Posterior vena cava (tissue), 2 donors: ENCODE measurements at regions not wholly inside any gene's neighbourhood (a gene's known extent, or its start where the extent isn't known, plus 50 kb on each side); places are given as distances from the start of the nearest gene placed in this dataset.

Experiments used
- DNase-seq: peaks from one replicate; pipeline ENCODE4 v3.0.0-alpha.2; 2020; ENCODE audit warnings: low spot score
- intact Hi-C, 2 donors: fragments of 100-400 bp; cut with DNase I; formaldehyde crosslinking; loops; one replicate each; pipeline versions ENCODE4 v1.14.1 to v1.14.2; 2022 to 2023
- donor health status: DM: yes; HTN: yes; CAD: no.
- donor health status: DM: yes; HTN: yes; CAD: no.

DNA sequence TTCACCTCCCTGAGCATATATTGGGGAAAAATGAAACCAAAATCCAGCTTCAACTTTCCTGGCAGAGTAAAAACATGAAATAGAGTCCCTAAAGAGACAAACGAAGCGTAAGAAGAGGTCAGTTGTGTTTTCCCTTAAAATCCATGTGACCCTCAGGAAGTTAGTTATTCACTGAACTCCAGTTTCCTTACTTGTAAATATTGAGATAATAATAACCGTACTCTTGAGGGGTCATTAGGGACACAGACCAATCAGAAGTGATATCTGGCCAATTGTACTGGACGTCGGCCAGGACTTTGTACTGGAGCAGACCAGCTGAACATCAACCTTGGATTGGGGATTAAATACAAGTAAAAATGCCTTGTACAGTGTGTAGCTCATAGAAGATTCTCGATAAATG, 167.0 kb downstream of the GATA3 start:
- no peak for DNase-seq
- intact Hi-C loops = loop anchor here in 1 of 2 donors (2.0 kb wide), 1 partner anchor 51 kb away; no protein-coding TSS in a partner anchor

GRCh38 chr10:8224591-8224990, 170.1 kb downstream of the GATA3 start:
- intact Hi-C loops = no loop called here
- no peak for DNase-seq

GRCh38 chr10:8225187-8225586, 170.7 kb downstream of the GATA3 start:
- DNase-seq = no peak
- intact Hi-C loops = no loop called here

- intact Hi-C loops = no loop called here
- no peak for DNase-seq
Observed at GRCh38 chr10:8227246-8227645, 172.8 kb downstream of the GATA3 start.

GRCh38 chr10:8229153-8229552, 174.7 kb downstream of the GATA3 start:
- intact Hi-C loops = no loop called here
- no peak for DNase-seq

GRCh38 chr10:8230902-8231301, 176.4 kb downstream of the GATA3 start:
- no peak for DNase-seq
- intact Hi-C loops = no loop called here

GRCh38 chr10:8233049-8233448, 178.6 kb downstream of the GATA3 start:
- intact Hi-C loops = no loop called here
- DNase-seq = no peak

GRCh38 chr10:8233832-8234259, 179.4 kb downstream of the GATA3 start:
- DNase-seq = no peak

DNA sequence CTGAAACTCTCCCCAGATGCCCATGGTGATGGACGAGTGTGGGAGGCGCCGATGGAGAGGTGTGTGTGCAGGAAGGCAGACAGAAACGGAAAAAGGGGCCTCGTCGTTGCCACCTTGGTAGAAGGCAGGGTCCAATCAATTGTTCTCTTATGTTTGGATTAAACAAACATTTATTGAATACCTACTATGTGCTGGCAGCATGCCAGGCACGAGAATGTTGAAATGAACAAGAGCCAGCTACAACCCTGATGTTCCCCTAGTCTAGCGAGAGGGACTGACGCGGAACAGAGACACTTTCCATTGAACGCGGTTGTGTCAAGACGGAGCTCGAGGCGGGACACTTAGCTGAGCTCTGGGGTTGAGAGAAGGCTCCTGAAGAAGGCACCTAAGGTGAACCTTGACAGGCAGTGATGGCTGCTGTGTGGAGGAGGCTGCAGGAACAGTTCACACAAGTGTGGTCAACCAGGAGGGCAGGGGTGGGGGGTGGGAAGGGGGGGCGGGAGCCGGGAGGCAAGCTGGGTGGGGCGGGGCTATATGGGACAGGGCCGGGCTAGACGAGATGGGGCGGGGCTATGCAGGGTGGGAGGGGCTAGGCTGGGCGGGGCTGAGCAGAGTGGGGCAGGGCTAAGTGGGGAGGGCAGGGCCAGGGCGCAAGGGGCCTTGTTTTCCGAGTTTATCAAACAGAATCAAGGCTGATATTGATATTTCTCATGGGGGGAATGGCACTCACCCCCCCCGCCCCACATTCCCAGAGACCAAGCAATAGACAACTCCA, 181.0 kb downstream of the GATA3 start:
- intact Hi-C loops = no loop called here
- no peak for DNase-seq

More at GRCh38 chr10:8233832-8234259, 179.4 kb downstream of the GATA3 start:
- intact Hi-C loops = no loop called here

DNA sequence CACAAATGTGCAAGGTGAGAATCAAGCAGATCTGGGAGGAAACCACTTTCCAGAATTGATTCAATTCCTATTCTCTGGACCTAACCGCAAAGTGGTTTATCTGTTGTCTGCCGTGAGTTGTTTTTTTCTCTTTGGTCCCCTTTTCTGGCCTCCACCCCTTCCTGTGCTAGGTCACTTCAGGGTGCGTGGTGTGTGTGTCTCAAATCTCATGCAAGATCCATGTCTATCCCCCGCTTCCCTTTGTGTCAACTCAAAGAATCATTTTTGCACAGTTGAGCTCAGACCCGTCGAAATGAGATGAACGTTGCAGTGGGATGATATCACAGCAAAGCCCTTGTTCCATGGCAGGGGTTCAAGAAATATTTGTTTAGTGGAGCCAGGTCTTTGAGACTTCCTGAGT, 184.5 kb downstream of the GATA3 start:
- no peak for DNase-seq
- intact Hi-C loops = no loop called here

DNA sequence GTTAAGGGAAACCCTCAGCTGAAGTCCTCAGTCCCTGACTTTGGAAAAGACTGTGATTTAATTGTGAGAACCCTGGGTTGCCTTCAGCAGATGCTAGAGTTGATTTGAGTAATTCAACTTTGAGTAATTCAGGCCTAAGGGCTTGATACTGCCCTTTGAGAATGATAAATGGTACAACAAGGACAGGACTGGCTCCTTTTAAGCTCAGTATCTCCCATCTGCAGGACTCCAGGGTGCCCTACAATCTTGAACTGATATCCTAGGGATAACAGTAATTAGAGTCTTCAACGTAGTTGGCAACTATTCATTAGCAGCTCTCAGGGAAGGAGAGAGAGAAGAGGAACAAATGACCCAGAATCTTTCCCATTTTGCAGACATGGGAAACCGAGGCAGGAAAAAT, 186.4 kb downstream of the GATA3 start:
- DNase-seq = no peak

GRCh38 chr10:8242295-8242872, 187.9 kb downstream of the GATA3 start:
- intact Hi-C loops = no loop called here
- DNase-seq = no peak

More for the DNA sequence above, 186.4 kb downstream of the GATA3 start:
- intact Hi-C loops = no loop called here

DNA sequence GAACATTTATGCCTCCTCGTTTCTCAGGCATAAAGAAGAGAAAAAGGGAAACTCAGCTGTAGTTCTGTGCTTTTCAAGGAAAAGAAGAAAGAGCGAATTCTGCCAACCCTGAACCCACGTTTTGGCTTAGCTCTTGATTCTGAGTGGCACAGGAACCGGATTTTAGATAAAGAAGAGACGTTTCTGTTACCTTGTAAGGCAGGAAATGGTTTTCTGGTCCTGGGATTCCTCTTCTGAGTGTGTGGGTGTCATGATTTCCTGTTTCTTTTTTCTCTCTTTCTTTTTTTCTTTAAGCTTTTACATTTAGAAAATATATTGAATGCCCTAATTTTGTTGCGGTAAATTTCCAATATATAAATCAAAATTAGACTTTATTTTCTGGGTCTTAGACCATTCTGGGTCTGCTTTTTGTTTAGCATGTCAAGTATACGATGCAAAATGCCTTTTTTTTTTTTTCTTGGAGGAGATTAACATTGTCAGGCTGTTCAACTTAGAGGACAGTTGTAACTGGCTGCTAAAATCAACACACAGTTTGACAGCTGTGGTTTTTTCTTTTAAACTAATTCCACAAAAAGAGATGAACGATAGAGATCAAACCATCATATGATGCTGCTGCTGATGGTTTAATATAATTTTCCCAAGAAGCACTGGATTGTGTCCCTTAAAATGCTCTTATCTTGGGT, 190.8 kb downstream of the GATA3 start:
- intact Hi-C loops = no loop called here
- no peak for DNase-seq

GRCh38 chr10:8245814-8246142, 191.3 kb downstream of the GATA3 start:
- intact Hi-C loops = no loop called here
- DNase-seq = no peak

- intact Hi-C loops = no loop called here
Observed at GRCh38 chr10:8246548-8246947, 192.1 kb downstream of the GATA3 start.

DNA sequence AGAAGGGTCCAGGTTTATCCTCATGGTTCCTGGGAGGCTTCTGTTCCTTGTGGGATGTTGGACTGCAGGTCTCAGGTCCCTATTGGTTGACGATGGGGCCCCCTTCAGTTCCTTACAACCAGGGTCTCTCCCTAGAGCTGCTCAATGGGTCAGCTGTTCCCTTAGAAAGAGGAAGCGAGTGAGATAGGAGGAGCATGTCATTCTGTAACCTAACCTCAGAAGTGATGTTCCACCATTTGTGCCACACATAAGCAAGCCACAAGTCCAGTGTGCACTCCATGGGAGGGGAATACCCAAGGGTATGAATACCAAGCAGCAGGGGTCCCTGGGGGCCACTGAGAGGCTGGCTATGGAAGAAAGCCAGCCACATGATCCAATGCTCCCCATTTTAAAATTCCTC, 192.7 kb downstream of the GATA3 start:
- intact Hi-C loops = no loop called here
- DNase-seq = no peak

More at GRCh38 chr10:8246548-8246947, 192.1 kb downstream of the GATA3 start:
- DNase-seq = no peak

GRCh38 chr10:8248868-8249267, 194.4 kb downstream of the GATA3 start:
- intact Hi-C loops = no loop called here
- DNase-seq = no peak

DNA sequence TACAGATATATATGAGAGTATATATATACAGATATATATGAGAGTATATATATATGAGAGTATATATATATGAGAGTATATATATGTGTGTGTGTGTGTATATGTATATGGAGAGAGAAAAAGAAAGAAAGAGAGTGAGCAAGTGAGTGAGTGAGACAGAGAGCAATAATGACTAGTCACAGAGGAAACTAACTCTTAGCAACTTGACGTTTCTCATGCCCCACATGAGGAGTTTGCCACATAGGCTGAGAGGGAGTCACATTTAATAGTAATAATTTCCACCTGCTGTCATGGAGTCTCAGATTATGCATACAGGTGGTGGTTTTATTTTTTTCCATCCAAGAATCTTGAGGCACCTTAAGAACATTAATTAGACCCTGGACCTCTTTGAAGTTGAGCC, 199.9 kb downstream of the GATA3 start:
- intact Hi-C loops = no loop called here
- no peak for DNase-seq

- intact Hi-C loops = no loop called here
- no peak for DNase-seq
Observed at GRCh38 chr10:8255301-8255700, 200.8 kb downstream of the GATA3 start.

- DNase-seq = no peak
- intact Hi-C loops = loop anchor here in 1 of 2 donors (5.0 kb wide), 1 partner anchor 1017 kb away; no protein-coding TSS in a partner anchor
Observed at GRCh38 chr10:8260645-8261044, 206.2 kb downstream of the GATA3 start.
